ENCODE measurements at regions not wholly inside any gene's neighbourhood (a gene's known extent, or its start where the extent isn't known, plus 50 kb on each side); places are given as distances from the start of the nearest gene placed in this dataset.
"Not testable (repeated sequence)": the region's sequence is repeated elsewhere in the genome, so short reads cannot be mapped to it uniquely, and the experiment has no call there.

DNA sequence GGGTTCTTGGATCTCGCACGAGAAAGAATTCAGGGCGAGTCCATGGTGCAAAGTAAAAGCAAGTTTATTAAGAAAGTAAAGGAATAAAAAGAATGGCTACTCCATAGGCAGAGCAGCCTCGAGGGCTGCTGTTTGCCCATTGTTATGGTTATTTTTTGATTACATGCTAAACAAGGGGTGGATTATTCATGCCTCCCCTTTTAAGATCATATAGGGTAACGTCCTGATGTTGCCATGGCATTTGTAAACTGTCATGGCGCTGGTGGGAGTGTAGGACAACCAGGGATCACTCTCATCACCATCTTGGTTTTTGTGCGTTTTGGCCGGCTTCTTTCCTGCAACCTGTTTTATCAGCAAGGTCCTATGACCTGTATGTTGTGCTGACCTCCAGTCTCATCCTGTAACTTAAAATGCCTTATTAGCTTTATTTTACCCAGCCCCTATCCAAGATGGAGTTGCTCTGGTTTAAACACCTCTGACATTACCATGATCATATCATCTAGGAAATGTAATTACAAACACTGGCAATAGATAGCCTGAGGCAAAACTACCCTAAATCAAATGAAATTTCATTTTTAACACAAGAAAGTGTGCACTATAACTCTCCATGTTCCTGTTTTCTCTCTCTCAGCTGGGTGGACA is 94.3 kb upstream of the ATXN3L start:
- H3K36me3 ChIP-seq (ENCODE audit: insufficient read depth, low read length), result no peaks in the 10 kb centered on the region
- no peak for DNase-seq (ENCODE audit: low read depth, low spot score)
- no peaks in the 10 kb centered on the region for H3K9me3 ChIP-seq (ENCODE audit: low read depth, low read length)
- no peak overlapping the region for H3K4me3 ChIP-seq
- H3K27ac ChIP-seq, result no peak overlapping the region
- no peak for TF ChIP-seq POLR2AphosphoS5 (IDR thresholded peaks at IDR 0.05; ENCODE audit: borderline replicate concordance, low read depth, low read length)
- TF ChIP-seq EZH2 (IDR thresholded peaks at IDR 0.05), result no peak
- no peak for TF ChIP-seq FOXP2 (optimal IDR thresholded peaks at IDR 0.05; ENCODE audit: control extremely low read depth, extremely low read length, insufficient read depth)
- H3K9ac ChIP-seq (ENCODE audit: insufficient read length), result no peak overlapping the region

DNA sequence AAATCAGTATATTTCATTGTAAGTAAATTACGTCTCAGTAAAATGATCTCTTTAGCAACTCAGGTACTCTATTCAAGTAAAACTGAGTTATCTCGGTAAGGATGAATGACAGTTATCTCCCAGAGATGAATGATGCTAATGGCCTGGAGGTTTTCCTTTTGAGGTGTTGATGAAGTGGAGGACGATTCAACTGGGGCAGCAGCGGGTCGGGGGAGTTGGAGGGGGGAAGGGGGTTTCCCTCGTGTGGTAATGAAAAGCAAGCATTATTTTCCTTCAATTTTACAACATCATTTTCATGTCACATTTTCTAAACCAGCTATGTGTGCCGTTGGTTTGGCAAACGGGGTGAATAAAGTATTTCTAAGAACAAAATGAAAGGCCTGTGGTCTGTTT is 92.4 kb upstream of the ATXN3L start:
- Histone ChIP-seq H3K9ac (ENCODE audit: insufficient read length) (no peak overlapping the region), H3K27ac (no peak overlapping the region), H3K36me3 (ENCODE audit: insufficient read depth, low read length) (no peaks in the 10 kb centered on the region), H3K9me3 (ENCODE audit: low read depth, low read length) (no peaks in the 10 kb centered on the region), H3K4me3 (no peak overlapping the region)
- no peak for DNase-seq (ENCODE audit: low read depth, low spot score)
- TF ChIP-seq FOXP2 (optimal IDR thresholded peaks at IDR 0.05; ENCODE audit: control extremely low read depth, extremely low read length, insufficient read depth), result no peak
- no peak for TF ChIP-seq EZH2 (IDR thresholded peaks at IDR 0.05)

DNA sequence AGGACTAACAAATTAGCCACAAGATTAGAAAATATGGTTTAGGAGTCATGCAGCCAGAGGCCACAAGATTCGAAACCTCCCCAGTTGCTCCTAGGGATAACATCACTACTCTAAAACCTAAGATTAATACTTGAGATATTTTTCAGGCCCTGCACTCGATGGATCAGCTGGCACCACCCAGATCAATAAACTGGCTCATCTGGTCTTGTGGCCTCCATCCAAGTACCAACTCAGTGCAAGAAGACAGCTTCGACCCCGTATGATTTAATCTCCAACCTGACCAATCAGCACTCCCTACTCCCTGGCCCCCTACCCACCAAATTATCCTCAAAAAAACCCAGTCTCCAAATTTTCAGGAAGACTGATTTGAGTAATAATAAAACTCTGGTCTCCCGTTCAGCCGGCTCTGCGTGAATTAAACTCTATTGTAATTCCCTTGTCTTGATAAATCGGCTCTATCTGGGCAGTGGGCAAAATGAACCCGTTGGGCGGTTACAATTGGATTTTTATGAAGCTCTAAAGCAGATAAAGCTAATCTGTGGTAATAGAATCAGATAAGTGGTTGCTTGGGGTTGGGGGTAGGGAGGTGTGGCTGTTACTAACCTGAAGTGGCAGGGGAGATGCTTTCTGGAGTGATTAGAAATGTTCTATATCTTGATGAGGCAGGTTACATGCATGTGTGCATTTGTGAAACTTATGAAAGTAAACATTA is 91.8 kb upstream of the ATXN3L start:
- no peak overlapping the region for H3K27ac ChIP-seq
- H3K4me3 ChIP-seq, result no peak overlapping the region
- DNase-seq (ENCODE audit: low read depth, low spot score), result no peak
- no peak overlapping the region for H3K9ac ChIP-seq (ENCODE audit: insufficient read length)
- no peaks in the 10 kb centered on the region for H3K36me3 ChIP-seq (ENCODE audit: insufficient read depth, low read length)
- H3K9me3 ChIP-seq (ENCODE audit: low read depth, low read length), result no peaks in the 10 kb centered on the region
- TF ChIP-seq EZH2 (IDR thresholded peaks at IDR 0.05), result no peak
- TF ChIP-seq FOXP2 (optimal IDR thresholded peaks at IDR 0.05; ENCODE audit: control extremely low read depth, extremely low read length, insufficient read depth), result no peak
- TF ChIP-seq POLR2AphosphoS5 (IDR thresholded peaks at IDR 0.05; ENCODE audit: borderline replicate concordance, low read depth, low read length), result no peak

DNA sequence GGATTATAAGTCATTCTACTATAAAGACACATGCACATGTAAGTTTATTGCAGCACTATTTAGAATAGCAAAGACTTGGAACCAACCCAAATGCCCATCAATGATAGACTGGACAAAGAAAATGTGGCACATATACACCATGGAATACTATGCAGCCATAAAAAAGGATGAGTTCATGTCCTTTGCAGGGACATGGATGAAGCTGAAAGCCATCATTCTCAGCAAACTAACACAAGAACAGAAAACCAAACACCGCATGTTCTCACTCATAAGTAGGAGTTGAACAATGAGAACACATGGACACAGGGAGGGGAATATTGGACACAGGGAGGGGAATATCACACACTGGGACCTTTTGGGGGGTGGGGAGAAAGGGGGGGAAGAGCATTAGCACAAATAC is 88.7 kb upstream of the ATXN3L start:
- H3K9ac ChIP-seq (ENCODE audit: insufficient read length); DNase-seq (ENCODE audit: low read depth, low spot score); H3K9me3 ChIP-seq (ENCODE audit: low read depth, low read length); H3K4me3 ChIP-seq; H3K36me3 ChIP-seq (ENCODE audit: insufficient read depth, low read length); H3K27ac ChIP-seq: not testable (repeated sequence)

DNA sequence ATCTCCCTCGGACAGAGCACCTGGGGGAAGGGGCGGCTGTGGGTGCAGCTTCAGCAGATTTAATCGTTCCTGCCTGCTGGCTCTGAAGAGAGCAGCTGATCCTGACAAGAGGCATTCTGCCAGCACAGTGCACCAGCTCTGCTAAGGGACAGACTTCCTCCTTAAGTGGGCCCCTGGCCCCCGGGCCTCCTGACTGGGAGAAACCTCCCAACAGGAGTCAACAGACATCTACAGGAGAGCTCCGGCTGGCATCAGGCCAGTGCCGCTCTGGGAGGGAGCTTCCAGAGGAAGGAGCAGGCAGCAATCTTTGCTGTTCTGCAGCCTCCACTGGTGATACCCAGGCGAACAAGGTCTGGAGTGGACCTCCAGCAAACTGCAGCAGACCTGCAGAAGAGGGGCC is 84.9 kb upstream of the ATXN3L start:
- not testable (repeated sequence) for H3K9me3 ChIP-seq (ENCODE audit: low read depth, low read length); H3K4me3 ChIP-seq; H3K9ac ChIP-seq (ENCODE audit: insufficient read length); DNase-seq (ENCODE audit: low read depth, low spot score); H3K36me3 ChIP-seq (ENCODE audit: insufficient read depth, low read length); H3K27ac ChIP-seq

DNA sequence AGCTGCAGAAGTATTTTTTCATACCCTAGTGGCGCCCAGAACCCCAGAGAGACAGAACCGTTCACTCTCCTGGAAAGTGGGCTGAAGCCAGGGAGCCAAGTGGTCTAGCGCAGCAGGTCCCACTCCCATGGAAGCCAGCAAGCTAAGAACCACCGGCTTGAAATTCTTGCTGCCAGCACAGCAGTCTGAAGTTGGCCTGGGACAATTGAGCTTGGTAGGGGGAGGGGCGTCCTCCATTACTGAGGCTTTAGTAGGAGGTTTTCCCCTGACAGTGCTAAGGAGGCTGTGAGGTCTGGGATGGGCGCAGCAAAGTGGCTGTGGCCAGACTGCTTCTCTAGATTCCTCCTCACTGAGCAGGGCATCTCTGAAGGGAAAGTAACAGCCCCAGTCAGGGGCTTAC is 84.5 kb upstream of the ATXN3L start:
- TF ChIP-seq FOXP2 (optimal IDR thresholded peaks at IDR 0.05; ENCODE audit: control extremely low read depth, extremely low read length, insufficient read depth) (no peak), EZH2 (IDR thresholded peaks at IDR 0.05) (no peak), POLR2AphosphoS5 (IDR thresholded peaks at IDR 0.05; ENCODE audit: borderline replicate concordance, low read depth, low read length) (no peak)
- Histone ChIP-seq H3K36me3 (ENCODE audit: insufficient read depth, low read length) (no peaks in the 10 kb centered on the region), H3K9ac (ENCODE audit: insufficient read length) (no peak overlapping the region), H3K27ac (no peak overlapping the region), H3K9me3 (ENCODE audit: low read depth, low read length) (no peaks in the 10 kb centered on the region), H3K4me3 (no peak overlapping the region)
- DNase-seq (ENCODE audit: low read depth, low spot score), result no peak

DNA sequence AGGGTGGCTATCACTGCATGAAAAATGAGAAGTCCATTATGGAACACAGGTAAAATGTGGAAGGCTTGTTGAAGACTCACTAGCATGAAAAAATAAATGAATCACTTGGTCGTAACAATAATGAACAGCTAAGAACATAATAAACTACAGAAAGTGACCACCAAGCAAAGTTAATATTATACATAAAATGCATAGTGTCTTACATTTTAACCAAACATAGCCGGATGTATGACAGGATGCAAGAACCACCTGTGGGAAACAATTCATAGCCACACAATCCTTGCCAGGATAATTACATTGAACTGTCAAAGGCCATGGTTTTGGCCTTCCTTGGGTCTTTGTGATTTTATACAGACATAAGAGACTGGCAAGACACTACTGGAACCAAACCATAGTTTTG is 81.9 kb upstream of the ATXN3L start:
- H3K27ac ChIP-seq, result no peak overlapping the region
- no peak overlapping the region for H3K9ac ChIP-seq (ENCODE audit: insufficient read length)
- DNase-seq (ENCODE audit: low read depth, low spot score), result no peak
- H3K36me3 ChIP-seq (ENCODE audit: insufficient read depth, low read length), result no peaks in the 10 kb centered on the region
- no peak overlapping the region for H3K4me3 ChIP-seq
- H3K9me3 ChIP-seq (ENCODE audit: low read depth, low read length), result no peaks in the 10 kb centered on the region
- TF ChIP-seq EZH2 (IDR thresholded peaks at IDR 0.05) (no peak), FOXP2 (optimal IDR thresholded peaks at IDR 0.05; ENCODE audit: control extremely low read depth, extremely low read length, insufficient read depth) (no peak), POLR2AphosphoS5 (IDR thresholded peaks at IDR 0.05; ENCODE audit: borderline replicate concordance, low read depth, low read length) (no peak)

DNA sequence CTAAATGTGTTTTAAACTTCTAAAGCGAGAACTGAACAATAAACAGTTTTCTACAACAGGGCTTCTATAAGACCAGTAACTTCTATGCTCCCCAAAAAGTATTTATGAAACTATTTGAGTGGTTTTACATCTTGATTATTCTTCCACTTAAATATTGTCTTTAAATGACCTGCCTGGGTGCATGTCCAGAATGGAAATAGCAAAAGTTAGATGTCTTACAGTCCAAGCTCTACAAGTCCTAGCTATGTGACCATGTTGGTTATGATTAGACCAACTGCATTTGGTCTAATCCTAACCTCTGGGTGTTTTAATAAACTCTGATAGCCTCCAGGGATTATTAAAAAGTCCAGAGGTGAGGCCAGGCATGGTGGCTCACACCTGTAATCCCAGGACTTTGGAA is 79.0 kb upstream of the ATXN3L start:
- H3K36me3 ChIP-seq (ENCODE audit: insufficient read depth, low read length), result no peaks in the 10 kb centered on the region
- no peak for DNase-seq (ENCODE audit: low read depth, low spot score)
- no peak overlapping the region for H3K27ac ChIP-seq
- no peaks in the 10 kb centered on the region for H3K9me3 ChIP-seq (ENCODE audit: low read depth, low read length)
- no peak overlapping the region for H3K9ac ChIP-seq (ENCODE audit: insufficient read length)
- no peak for TF ChIP-seq EZH2 (IDR thresholded peaks at IDR 0.05)
- no peak for TF ChIP-seq FOXP2 (optimal IDR thresholded peaks at IDR 0.05; ENCODE audit: control extremely low read depth, extremely low read length, insufficient read depth)
- no peak for TF ChIP-seq POLR2AphosphoS5 (IDR thresholded peaks at IDR 0.05; ENCODE audit: borderline replicate concordance, low read depth, low read length)
- H3K4me3 ChIP-seq, result no peak overlapping the region

All from SK-N-MC (cell line).